Mesothelial cell of epicardium (in vitro differentiated cells): ENCODE measurements at regions not wholly inside any gene's neighbourhood (a gene's known extent, or its start where the extent isn't known, plus 50 kb on each side); places are given as distances from the start of the nearest gene placed in this dataset.

Experiments used
- DNase-seq, 2 experiments: peaks; one replicate each; pipeline ENCODE4 v3.0.0; 2021; ENCODE audit warnings: low spot score in 2 of 2; ENCODE audit not compliant: unreplicated experiment in 2 of 2
- H3K27ac Mint-ChIP-seq: 2 replicates; pipeline ENCODE4 v1.8.0; 2021; ENCODE audit warnings: mixed read lengths
- H3K27me3 Mint-ChIP-seq: 2 replicates; pipeline ENCODE4 v1.8.0; 2021; ENCODE audit warnings: low read depth, mixed read lengths
- H3K36me3 Mint-ChIP-seq: 2 replicates; pipeline ENCODE4 v1.8.0; 2021; ENCODE audit warnings: mixed read lengths
- H3K4me1 Mint-ChIP-seq: 2 replicates; pipeline ENCODE4 v1.8.0; 2021; ENCODE audit warnings: mixed read lengths
- H3K4me3 Mint-ChIP-seq: 2 replicates; pipeline ENCODE4 v1.8.0; 2021; ENCODE audit warnings: mild to moderate bottlenecking, moderate library complexity, mixed read lengths
- H3K9me3 Mint-ChIP-seq: 2 replicates; pipeline ENCODE4 v1.8.0; 2021; ENCODE audit warnings: mixed read lengths
- CTCF ChIP-seq: fragments of 200-600 bp; sonication (generic); IDR thresholded peaks from one replicate; pipeline ENCODE4 v1.5.0; 2021; ENCODE audit warnings: antibody characterized with exemption; ENCODE audit not compliant: unreplicated experiment

- H3K27ac Mint-ChIP-seq = no peak overlapping the region
- peaks cover 2% of the 10 kb centered on the region for H3K27me3 Mint-ChIP-seq
- no peak for DNase-seq
- peaks cover 4% of the 10 kb centered on the region for H3K36me3 Mint-ChIP-seq
- H3K4me3 Mint-ChIP-seq = no peak overlapping the region
- H3K4me1 Mint-ChIP-seq = no peaks in the 10 kb centered on the region
- H3K9me3 Mint-ChIP-seq = peaks cover 32% of the 10 kb centered on the region
- no peak for TF ChIP-seq CTCF
These were observed 110.0 kb downstream of the EMX2 start for GRCh38 chr10:117652228-117653169.

GRCh38 chr10:117653170-117653515, 110.6 kb downstream of the EMX2 start:
- Mint-ChIP-seq H3K4me3 (no peak overlapping the region), H3K27ac (no peak overlapping the region), H3K4me1 (no peaks in the 10 kb centered on the region), H3K36me3 (peaks cover 4% of the 10 kb centered on the region), H3K27me3 (peaks cover 5% of the 10 kb centered on the region), H3K9me3 (peaks cover 32% of the 10 kb centered on the region)
- DNase-seq = no peak
- TF ChIP-seq CTCF = no peak

GRCh38 chr10:117654105-117654504, 111.6 kb downstream of the EMX2 start:
- peaks cover 10% of the 10 kb centered on the region for H3K27me3 Mint-ChIP-seq
- no peak overlapping the region for H3K4me3 Mint-ChIP-seq
- no peak for TF ChIP-seq CTCF
- H3K36me3 Mint-ChIP-seq = peaks cover 4% of the 10 kb centered on the region
- H3K9me3 Mint-ChIP-seq = peaks cover 32% of the 10 kb centered on the region
- DNase-seq = no peak
- no peak overlapping the region for H3K27ac Mint-ChIP-seq
- no peaks in the 10 kb centered on the region for H3K4me1 Mint-ChIP-seq

GRCh38 chr10:117656385-117657367, 114.1 kb downstream of the EMX2 start:
- Mint-ChIP-seq H3K27ac (no peak overlapping the region), H3K27me3 (peaks cover 13% of the 10 kb centered on the region), H3K4me1 (no peaks in the 10 kb centered on the region), H3K4me3 (no peak overlapping the region), H3K36me3 (no peaks in the 10 kb centered on the region), H3K9me3 (peaks cover 16% of the 10 kb centered on the region)
- DNase-seq = no peak
- TF ChIP-seq CTCF = no peak

- no peaks in the 10 kb centered on the region for H3K4me1 Mint-ChIP-seq
- no peak for DNase-seq
- H3K27ac Mint-ChIP-seq = no peak overlapping the region
- peaks cover 3% of the 10 kb centered on the region for H3K9me3 Mint-ChIP-seq
- no peak overlapping the region for H3K4me3 Mint-ChIP-seq
- peaks cover 17% of the 10 kb centered on the region for H3K27me3 Mint-ChIP-seq
- no peak for TF ChIP-seq CTCF
- no peaks in the 10 kb centered on the region for H3K36me3 Mint-ChIP-seq
These were observed 118.8 kb downstream of the EMX2 start for GRCh38 chr10:117661316-117661715.
